Medulla oblongata (tissue), 1 donor: ENCODE measurements at regions not wholly inside any gene's neighbourhood (a gene's known extent, or its start where the extent isn't known, plus 50 kb on each side); places are given as distances from the start of the nearest gene placed in this dataset.
"Not testable (repeated sequence)": the region's sequence is repeated elsewhere in the genome, so short reads cannot be mapped to it uniquely, and the experiment has no call there.

Experiments
- DNase-seq: peaks from one replicate; pipeline ENCODE4 v3.0.0-alpha.2; 2015; ENCODE audit errors: extremely low spot score

- no peak for DNase-seq
Observed at GRCh38 chr18:22043837-22044236, 125.6 kb upstream of the GATA6 start.

- no peak for DNase-seq
Observed at GRCh38 chr18:22044474-22045220, 124.7 kb upstream of the GATA6 start.

GRCh38 chr18:22045221-22045918, 124.0 kb upstream of the GATA6 start:
- no peak for DNase-seq

GRCh38 chr18:22046473-22046872, 122.9 kb upstream of the GATA6 start:
- no peak for DNase-seq

- DNase-seq, result no peak
Observed at GRCh38 chr18:22047485-22047884, 121.9 kb upstream of the GATA6 start.

GRCh38 chr18:22048221-22048620, 121.2 kb upstream of the GATA6 start:
- no peak for DNase-seq

- DNase-seq, result no peak
Observed at GRCh38 chr18:22048932-22049615, 120.3 kb upstream of the GATA6 start.

GRCh38 chr18:22052405-22053105, 116.8 kb upstream of the GATA6 start:
- DNase-seq, result peak; percentile 3

- DNase-seq, result no peak
Observed at GRCh38 chr18:22055466-22056238, 113.7 kb upstream of the GATA6 start.

GRCh38 chr18:22056950-22057349, 112.4 kb upstream of the GATA6 start:
- no peak for DNase-seq

- DNase-seq, result peak; percentile 5
Observed at GRCh38 chr18:22057908-22058527, 111.4 kb upstream of the GATA6 start.

- no peak for DNase-seq
Observed at GRCh38 chr18:22060361-22060760, 109.0 kb upstream of the GATA6 start.

GRCh38 chr18:22063102-22063501, 106.3 kb upstream of the GATA6 start:
- no peak for DNase-seq

GRCh38 chr18:22063672-22064071, 105.7 kb upstream of the GATA6 start:
- no peak for DNase-seq

- DNase-seq, result no peak
Observed at GRCh38 chr18:22064581-22064980, 104.8 kb upstream of the GATA6 start.

GRCh38 chr18:22065311-22065710, 104.1 kb upstream of the GATA6 start:
- no peak for DNase-seq

GRCh38 chr18:22066083-22066485, 103.3 kb upstream of the GATA6 start:
- DNase-seq, result no peak

GRCh38 chr18:22067109-22067508, 102.3 kb upstream of the GATA6 start:
- DNase-seq, result no peak

GRCh38 chr18:22067682-22068081, 101.7 kb upstream of the GATA6 start:
- DNase-seq, result no peak

GRCh38 chr18:22068784-22069183, 100.6 kb upstream of the GATA6 start:
- not testable (repeated sequence) for DNase-seq

GRCh38 chr18:22069916-22070315, 99.5 kb upstream of the GATA6 start:
- no peak for DNase-seq
